ENCODE measurements at regions not wholly inside any gene's neighbourhood (a gene's known extent, or its start where the extent isn't known, plus 50 kb on each side); places are given as distances from the start of the nearest gene placed in this dataset.
"Not testable (repeated sequence)": the region's sequence is repeated elsewhere in the genome, so short reads cannot be mapped to it uniquely, and the experiment has no call there.

GRCh38 chr3:177629276-177629675 is 432.0 kb upstream of the TBL1XR1 start:
- Histone ChIP-seq H3K9me3 (no peaks in the 10 kb centered on the region), H3K27ac (no peak overlapping the region), H3K27me3 (no peaks in the 10 kb centered on the region), H3K4me1 (peaks cover 0 to 5% of the 10 kb centered on the region in 2 donors), H3K36me3 (no peaks in the 10 kb centered on the region), H3K4me3 (replicated peaks in 1 of 3) (no peak overlapping the region)
- TF ChIP-seq, protein P1, sequence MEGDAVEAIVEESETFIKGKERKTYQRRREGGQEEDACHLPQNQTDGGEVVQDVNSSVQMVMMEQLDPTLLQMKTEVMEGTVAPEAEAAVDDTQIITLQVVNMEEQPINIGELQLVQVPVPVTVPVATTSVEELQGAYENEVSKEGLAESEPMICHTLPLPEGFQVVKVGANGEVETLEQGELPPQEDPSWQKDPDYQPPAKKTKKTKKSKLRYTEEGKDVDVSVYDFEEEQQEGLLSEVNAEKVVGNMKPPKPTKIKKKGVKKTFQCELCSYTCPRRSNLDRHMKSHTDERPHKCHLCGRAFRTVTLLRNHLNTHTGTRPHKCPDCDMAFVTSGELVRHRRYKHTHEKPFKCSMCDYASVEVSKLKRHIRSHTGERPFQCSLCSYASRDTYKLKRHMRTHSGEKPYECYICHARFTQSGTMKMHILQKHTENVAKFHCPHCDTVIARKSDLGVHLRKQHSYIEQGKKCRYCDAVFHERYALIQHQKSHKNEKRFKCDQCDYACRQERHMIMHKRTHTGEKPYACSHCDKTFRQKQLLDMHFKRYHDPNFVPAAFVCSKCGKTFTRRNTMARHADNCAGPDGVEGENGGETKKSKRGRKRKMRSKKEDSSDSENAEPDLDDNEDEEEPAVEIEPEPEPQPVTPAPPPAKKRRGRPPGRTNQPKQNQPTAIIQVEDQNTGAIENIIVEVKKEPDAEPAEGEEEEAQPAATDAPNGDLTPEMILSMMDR (IDR thresholded peaks at IDR 0.05), result no peak
- TF ChIP-seq POLR2A (IDR thresholded peaks at IDR 0.05), result no peak
- no peak for DNase-seq
- WGBS, 2 donors, result 70 to 76% methylated on average over 3 of the region's 3 CpGs
- intact Hi-C loops (cut with DNase I), result no loop called here

DNA sequence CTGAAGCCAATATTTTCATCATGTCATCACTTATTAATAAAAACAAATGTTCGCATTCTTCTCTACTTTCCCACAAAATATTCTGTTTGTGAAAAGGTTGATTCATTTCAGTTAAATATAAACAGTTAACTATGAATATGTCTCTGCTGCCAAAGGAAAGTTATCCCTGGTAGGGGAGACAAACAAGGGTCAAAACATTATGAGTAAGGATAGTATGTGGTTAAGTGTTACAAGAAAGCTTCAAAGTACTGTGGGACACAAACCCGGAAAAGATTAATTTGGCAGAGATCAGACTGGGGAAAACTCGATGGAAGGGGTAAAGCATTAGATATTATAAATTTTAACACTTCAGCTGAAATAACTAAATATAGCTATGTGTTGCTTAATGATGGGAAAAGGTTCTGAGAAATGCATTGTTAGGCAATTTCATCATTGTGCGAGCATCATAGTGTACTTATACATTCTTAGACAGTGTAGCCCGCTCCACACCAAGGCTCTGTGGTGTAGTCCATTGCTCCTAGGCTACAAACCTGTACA is 436.5 kb upstream of the TBL1XR1 start:
- Histone ChIP-seq H3K27me3 (no peaks in the 10 kb centered on the region), H3K36me3 (no peaks in the 10 kb centered on the region), H3K27ac (no peak overlapping the region), H3K9me3 (no peaks in the 10 kb centered on the region), H3K4me3 (replicated peaks in 1 of 3) (no peak overlapping the region), H3K4me1 (peaks cover 0 to under 1% of the 10 kb centered on the region in 2 donors)
- 79 to 82% methylated on average over 5 of the region's 5 CpGs for WGBS, 2 donors
- TF ChIP-seq POLR2A (IDR thresholded peaks at IDR 0.05), result no peak
- TF ChIP-seq, protein P1 (IDR thresholded peaks at IDR 0.05), result no peak
- DNase-seq, result no peak
- intact Hi-C loops (cut with DNase I), result no loop called here

DNA sequence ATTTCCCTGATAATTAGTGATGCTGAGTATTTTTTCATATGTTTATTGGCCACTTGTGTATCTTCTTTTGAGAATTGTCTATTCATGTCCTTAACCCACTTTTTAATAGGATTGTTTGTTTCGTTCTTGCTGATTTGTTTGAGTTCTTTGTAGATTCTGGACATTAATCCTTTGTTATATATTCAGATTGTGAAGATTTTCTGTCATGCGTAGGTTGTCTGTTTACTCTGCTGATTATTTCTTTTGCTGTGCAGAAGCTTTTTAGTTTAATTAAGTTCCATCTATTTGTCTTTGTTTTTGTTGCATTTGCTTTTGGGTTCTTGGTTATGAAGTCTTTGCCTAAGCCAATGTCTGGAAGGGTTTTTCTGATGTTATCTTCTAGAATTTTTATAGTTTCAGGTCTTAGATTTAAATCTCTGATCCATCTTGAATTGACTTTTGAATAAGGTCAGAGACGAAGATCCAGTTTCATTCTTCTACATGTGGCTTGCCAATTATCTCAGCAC is 438.4 kb upstream of the TBL1XR1 start:
- WGBS, 2 donors, result 96 to 99% methylated on average over 3 of the region's 3 CpGs
- H3K27me3 ChIP-seq; DNase-seq; H3K36me3 ChIP-seq; H3K4me1 ChIP-seq; H3K4me3 ChIP-seq (replicated peaks in 1 of 3); H3K9me3 ChIP-seq; intact Hi-C loops (cut with DNase I); H3K27ac ChIP-seq: not testable (repeated sequence)

GRCh38 chr3:177640319-177640965 is 443.2 kb upstream of the TBL1XR1 start:
- WGBS, 2 donors, result 77 to 82% methylated on average over 6 to 8 of the region's 8 CpGs
- no peak for DNase-seq
- Histone ChIP-seq H3K4me3 (replicated peaks in 1 of 3) (no peak overlapping the region), H3K36me3 (no peaks in the 10 kb centered on the region), H3K4me1 (peaks cover 9 to 12% of the 10 kb centered on the region in 2 donors), H3K27ac (no peak overlapping the region), H3K27me3 (no peaks in the 10 kb centered on the region), H3K9me3 (no peaks in the 10 kb centered on the region)
- no peak for TF ChIP-seq POLR2A (IDR thresholded peaks at IDR 0.05)
- TF ChIP-seq, protein P1 (IDR thresholded peaks at IDR 0.05), result no peak
- intact Hi-C loops (cut with DNase I), result no loop called here

- no peak for DNase-seq
- TF ChIP-seq, protein P1 (IDR thresholded peaks at IDR 0.05), result no peak
- TF ChIP-seq POLR2A (IDR thresholded peaks at IDR 0.05), result no peak
- no peaks in the 10 kb centered on the region for H3K36me3 ChIP-seq
- no peak overlapping the region for H3K27ac ChIP-seq
- no peaks in the 10 kb centered on the region for H3K9me3 ChIP-seq
- no peak overlapping the region for H3K4me3 ChIP-seq (replicated peaks in 1 of 3)
- H3K27me3 ChIP-seq, result no peaks in the 10 kb centered on the region
- 93 to 95% methylated on average over 1 of the region's 1 CpG for WGBS, 2 donors
- peaks cover 9 to 12% of the 10 kb centered on the region in 2 donors for H3K4me1 ChIP-seq
- intact Hi-C loops (cut with DNase I), result no loop called here
Observed at GRCh38 chr3:177641206-177641605, 443.9 kb upstream of the TBL1XR1 start.

Data from thyroid gland (tissue), 4 donors.